ENCODE measurements at regions not wholly inside any gene's neighbourhood (a gene's known extent, or its start where the extent isn't known, plus 50 kb on each side); places are given as distances from the start of the nearest gene placed in this dataset.

- no peaks in the 10 kb centered on the region for H3K27me3 ChIP-seq (ENCODE audit: insufficient read depth)
- H4K20me1 ChIP-seq (replicated peaks; ENCODE audit: insufficient read depth), result no peaks in the 10 kb centered on the region
- H3K27ac ChIP-seq (ENCODE audit: low read depth), result no peak overlapping the region
- ATAC-seq, result no peak
- no peak for TF ChIP-seq ZNF331 (CRISPR knock-in tag; IDR thresholded peaks at IDR 0.05; ENCODE audit: low read depth)
- TF ChIP-seq JUNB (IDR thresholded peaks at IDR 0.05; ENCODE audit: unreplicated experiment), result no peak
- TF ChIP-seq STAT1 (IDR thresholded peaks at IDR 0.05; ENCODE audit: unreplicated experiment), result no peak
- no peak for TF ChIP-seq CREB1 (CRISPR knock-in tag; IDR thresholded peaks at IDR 0.05; ENCODE audit: low read depth)
- TF ChIP-seq ZNF114 (CRISPR knock-in tag; IDR thresholded peaks at IDR 0.05), result no peak
- TF ChIP-seq ETS1 (IDR thresholded peaks at IDR 0.05), result no peak
- TF ChIP-seq, protein P1, sequence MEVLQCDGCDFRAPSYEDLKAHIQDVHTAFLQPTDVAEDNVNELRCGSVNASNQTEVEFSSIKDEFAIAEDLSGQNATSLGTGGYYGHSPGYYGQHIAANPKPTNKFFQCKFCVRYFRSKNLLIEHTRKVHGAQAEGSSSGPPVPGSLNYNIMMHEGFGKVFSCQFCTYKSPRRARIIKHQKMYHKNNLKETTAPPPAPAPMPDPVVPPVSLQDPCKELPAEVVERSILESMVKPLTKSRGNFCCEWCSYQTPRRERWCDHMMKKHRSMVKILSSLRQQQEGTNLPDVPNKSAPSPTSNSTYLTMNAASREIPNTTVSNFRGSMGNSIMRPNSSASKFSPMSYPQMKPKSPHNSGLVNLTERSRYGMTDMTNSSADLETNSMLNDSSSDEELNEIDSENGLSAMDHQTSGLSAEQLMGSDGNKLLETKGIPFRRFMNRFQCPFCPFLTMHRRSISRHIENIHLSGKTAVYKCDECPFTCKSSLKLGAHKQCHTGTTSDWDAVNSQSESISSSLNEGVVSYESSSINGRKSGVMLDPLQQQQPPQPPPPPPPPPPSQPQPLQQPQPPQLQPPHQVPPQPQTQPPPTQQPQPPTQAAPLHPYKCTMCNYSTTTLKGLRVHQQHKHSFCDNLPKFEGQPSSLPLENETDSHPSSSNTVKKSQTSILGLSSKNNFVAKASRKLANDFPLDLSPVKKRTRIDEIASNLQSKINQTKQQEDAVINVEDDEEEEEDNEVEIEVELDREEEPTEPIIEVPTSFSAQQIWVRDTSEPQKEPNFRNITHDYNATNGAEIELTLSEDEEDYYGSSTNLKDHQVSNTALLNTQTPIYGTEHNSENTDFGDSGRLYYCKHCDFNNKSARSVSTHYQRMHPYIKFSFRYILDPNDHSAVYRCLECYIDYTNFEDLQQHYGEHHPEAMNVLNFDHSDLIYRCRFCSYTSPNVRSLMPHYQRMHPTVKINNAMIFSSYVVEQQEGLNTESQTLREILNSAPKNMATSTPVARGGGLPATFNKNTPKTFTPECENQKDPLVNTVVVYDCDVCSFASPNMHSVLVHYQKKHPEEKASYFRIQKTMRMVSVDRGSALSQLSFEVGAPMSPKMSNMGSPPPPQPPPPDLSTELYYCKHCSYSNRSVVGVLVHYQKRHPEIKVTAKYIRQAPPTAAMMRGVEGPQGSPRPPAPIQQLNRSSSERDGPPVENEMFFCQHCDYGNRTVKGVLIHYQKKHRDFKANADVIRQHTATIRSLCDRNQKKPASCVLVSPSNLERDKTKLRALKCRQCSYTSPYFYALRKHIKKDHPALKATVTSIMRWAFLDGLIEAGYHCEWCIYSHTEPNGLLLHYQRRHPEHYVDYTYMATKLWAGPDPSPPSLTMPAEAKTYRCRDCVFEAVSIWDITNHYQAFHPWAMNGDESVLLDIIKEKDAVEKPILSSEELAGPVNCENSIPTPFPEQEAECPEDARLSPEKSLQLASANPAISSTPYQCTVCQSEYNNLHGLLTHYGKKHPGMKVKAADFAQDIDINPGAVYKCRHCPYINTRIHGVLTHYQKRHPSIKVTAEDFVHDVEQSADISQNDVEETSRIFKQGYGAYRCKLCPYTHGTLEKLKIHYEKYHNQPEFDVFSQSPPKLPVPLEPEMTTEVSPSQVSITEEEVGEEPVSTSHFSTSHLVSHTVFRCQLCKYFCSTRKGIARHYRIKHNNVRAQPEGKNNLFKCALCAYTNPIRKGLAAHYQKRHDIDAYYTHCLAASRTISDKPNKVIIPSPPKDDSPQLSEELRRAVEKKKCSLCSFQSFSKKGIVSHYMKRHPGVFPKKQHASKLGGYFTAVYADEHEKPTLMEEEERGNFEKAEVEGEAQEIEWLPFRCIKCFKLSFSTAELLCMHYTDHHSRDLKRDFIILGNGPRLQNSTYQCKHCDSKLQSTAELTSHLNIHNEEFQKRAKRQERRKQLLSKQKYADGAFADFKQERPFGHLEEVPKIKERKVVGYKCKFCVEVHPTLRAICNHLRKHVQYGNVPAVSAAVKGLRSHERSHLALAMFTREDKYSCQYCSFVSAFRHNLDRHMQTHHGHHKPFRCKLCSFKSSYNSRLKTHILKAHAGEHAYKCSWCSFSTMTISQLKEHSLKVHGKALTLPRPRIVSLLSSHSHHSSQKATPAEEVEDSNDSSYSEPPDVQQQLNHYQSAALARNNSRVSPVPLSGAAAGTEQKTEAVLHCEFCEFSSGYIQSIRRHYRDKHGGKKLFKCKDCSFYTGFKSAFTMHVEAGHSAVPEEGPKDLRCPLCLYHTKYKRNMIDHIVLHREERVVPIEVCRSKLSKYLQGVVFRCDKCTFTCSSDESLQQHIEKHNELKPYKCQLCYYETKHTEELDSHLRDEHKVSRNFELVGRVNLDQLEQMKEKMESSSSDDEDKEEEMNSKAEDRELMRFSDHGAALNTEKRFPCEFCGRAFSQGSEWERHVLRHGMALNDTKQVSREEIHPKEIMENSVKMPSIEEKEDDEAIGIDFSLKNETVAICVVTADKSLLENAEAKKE (CRISPR knock-in tag; IDR thresholded peaks at IDR 0.05), result no peak
- TF ChIP-seq REST (IDR thresholded peaks at IDR 0.05; ENCODE audit: unreplicated experiment), result no peak
- TF ChIP-seq, protein P2, sequence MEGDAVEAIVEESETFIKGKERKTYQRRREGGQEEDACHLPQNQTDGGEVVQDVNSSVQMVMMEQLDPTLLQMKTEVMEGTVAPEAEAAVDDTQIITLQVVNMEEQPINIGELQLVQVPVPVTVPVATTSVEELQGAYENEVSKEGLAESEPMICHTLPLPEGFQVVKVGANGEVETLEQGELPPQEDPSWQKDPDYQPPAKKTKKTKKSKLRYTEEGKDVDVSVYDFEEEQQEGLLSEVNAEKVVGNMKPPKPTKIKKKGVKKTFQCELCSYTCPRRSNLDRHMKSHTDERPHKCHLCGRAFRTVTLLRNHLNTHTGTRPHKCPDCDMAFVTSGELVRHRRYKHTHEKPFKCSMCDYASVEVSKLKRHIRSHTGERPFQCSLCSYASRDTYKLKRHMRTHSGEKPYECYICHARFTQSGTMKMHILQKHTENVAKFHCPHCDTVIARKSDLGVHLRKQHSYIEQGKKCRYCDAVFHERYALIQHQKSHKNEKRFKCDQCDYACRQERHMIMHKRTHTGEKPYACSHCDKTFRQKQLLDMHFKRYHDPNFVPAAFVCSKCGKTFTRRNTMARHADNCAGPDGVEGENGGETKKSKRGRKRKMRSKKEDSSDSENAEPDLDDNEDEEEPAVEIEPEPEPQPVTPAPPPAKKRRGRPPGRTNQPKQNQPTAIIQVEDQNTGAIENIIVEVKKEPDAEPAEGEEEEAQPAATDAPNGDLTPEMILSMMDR (conservative IDR thresholded peaks at IDR 0.05; ENCODE audit: low read depth in 2 of 2), result no peak
- TF ChIP-seq EZH2phosphoT487 (IDR thresholded peaks at IDR 0.05; ENCODE audit: unreplicated experiment), result no peak
- TF ChIP-seq NANOG (IDR thresholded peaks at IDR 0.05; ENCODE audit: borderline replicate concordance), result no peak
- no peak for TF ChIP-seq EZH2 (IDR thresholded peaks at IDR 0.05; ENCODE audit: low read depth, unreplicated experiment)
- no peak overlapping the region for H3K4me3 ChIP-seq
- no peaks in the 10 kb centered on the region for H3F3A ChIP-seq (replicated peaks; ENCODE audit: low read depth)
- H3K79me2 ChIP-seq (replicated peaks; ENCODE audit: insufficient read depth), result no peaks in the 10 kb centered on the region
- H3K4me2 ChIP-seq, result no peak overlapping the region
- Mint-ChIP-seq H3K36me3 (ENCODE audit: low read depth) (no peaks in the 10 kb centered on the region), H3K4me1 (peaks cover 3% of the 10 kb centered on the region; the same call in 1 of the 3 replicates), H3K27me3 (ENCODE audit: insufficient read depth, low read depth, poor library complexity) (peaks cover 3% of the 10 kb centered on the region), H3K27ac (no peak overlapping the region), H3K9me3 (no peaks in the 10 kb centered on the region; the same call in 2 of the 3 replicates), H3K4me3 (no peak overlapping the region)
- no peaks in the 10 kb centered on the region; the same call in 1 of the 2 replicates for H3K9me2 ChIP-seq (ENCODE audit: insufficient read depth)
- no peaks in the 10 kb centered on the region for H3K36me3 ChIP-seq (ENCODE audit: insufficient read depth)
- no peak overlapping the region for H2AFZ ChIP-seq
- H3K4me1 ChIP-seq (ENCODE audit: insufficient read depth), result no peaks in the 10 kb centered on the region
- DNase-seq (ENCODE audit: low spot score), result no peak
Observed at GRCh38 chr2:222133897-222134296, 164.9 kb downstream of the PAX3 start.
